BJ (cell line): ENCODE measurements at regions not wholly inside any gene's neighbourhood (a gene's known extent, or its start where the extent isn't known, plus 50 kb on each side); places are given as distances from the start of the nearest gene placed in this dataset.
"Not testable (repeated sequence)": the region's sequence is repeated elsewhere in the genome, so short reads cannot be mapped to it uniquely, and the experiment has no call there.

Experiments used
- CTCF ChIA-PET: fragments of 350-600 bp; formaldehyde crosslinking; extraction: SDS; loops from one replicate; lab custom pipeline; 2021; ENCODE audit warnings: antibody characterized with exemption, inconsistent platforms; lab: Yijun Ruan, JAX
- POLR2A ChIA-PET: fragments of 300-600 bp; sonication (Branson Sonifier 250); formaldehyde crosslinking; extraction: SDS; loops from one replicate; lab custom pipeline; 2021; ENCODE audit warnings: antibody characterized with exemption; lab: Charles Lee
- DNase-seq: peaks from one replicate; pipeline ENCODE4 v3.0.0-alpha.2; 2011; ENCODE audit warnings: low read depth
- H3K27me3 ChIP-seq: 2 replicates; pipeline ENCODE4 v1.6.0; 2011; ENCODE audit warnings: low read length; ENCODE audit not compliant: control insufficient read depth, insufficient read depth
- H3K36me3 ChIP-seq: 2 replicates; pipeline ENCODE4 v1.5.1; 2011; ENCODE audit warnings: low read length; ENCODE audit not compliant: control insufficient read depth, insufficient read depth
- H3K4me3 ChIP-seq: 2 replicates; pipeline ENCODE4 v1.5.1; 2011; ENCODE audit warnings: low read depth, mild to moderate bottlenecking, control low read depth, low read length
- CTCF ChIP-seq: IDR thresholded peaks from 2 replicates; pipeline ENCODE4 v1.5.1; 2011; ENCODE audit warnings: low read depth, mild to moderate bottlenecking, control low read depth, inconsistent platforms, low read length, moderate library complexity; ENCODE audit not compliant: insufficient read depth

GRCh38 chr5:6076341-6077239 lies 301.8 kb downstream of the MED10 start:
- POLR2A ChIA-PET: no interaction called here
- TF ChIP-seq CTCF: no peak
- CTCF ChIA-PET: no interaction called here
- H3K4me3 ChIP-seq: no peak overlapping the region
- no peak for DNase-seq
- H3K27me3 ChIP-seq: no peaks in the 10 kb centered on the region
- H3K36me3 ChIP-seq: no peaks in the 10 kb centered on the region

- H3K27me3 ChIP-seq, H3K4me3 ChIP-seq, CTCF ChIA-PET, DNase-seq, POLR2A ChIA-PET, H3K36me3 ChIP-seq: not testable (repeated sequence)
Observed at GRCh38 chr5:6072488-6072887, 305.9 kb downstream of the MED10 start.

GRCh38 chr5:6069496-6070185 lies 308.7 kb downstream of the MED10 start:
- no peaks in the 10 kb centered on the region for H3K27me3 ChIP-seq
- no peak for TF ChIP-seq CTCF
- no peaks in the 10 kb centered on the region for H3K36me3 ChIP-seq
- DNase-seq: no peak
- H3K4me3 ChIP-seq: no peak overlapping the region
- ChIA-PET CTCF (interaction anchor here (1.3 kb wide), 1 partner anchor 22 kb away, joined by 3 read pairs; no protein-coding TSS in a partner anchor), POLR2A (no interaction called here)

GRCh38 chr5:6066016-6066415 lies 312.3 kb downstream of the MED10 start:
- Histone ChIP-seq H3K27me3 (no peaks in the 10 kb centered on the region), H3K36me3 (no peaks in the 10 kb centered on the region), H3K4me3 (no peak overlapping the region)
- ChIA-PET CTCF (no interaction called here), POLR2A (no interaction called here)
- TF ChIP-seq CTCF: no peak
- no peak for DNase-seq

GRCh38 chr5:6059137-6059800 lies 319.1 kb downstream of the MED10 start:
- H3K27me3 ChIP-seq: no peaks in the 10 kb centered on the region
- TF ChIP-seq CTCF: no peak
- CTCF ChIA-PET: interaction anchor here (0.6 kb wide), 1 partner anchor 27 kb away, joined by 3 read pairs; no protein-coding TSS in a partner anchor
- POLR2A ChIA-PET: no interaction called here
- no peak for DNase-seq
- no peak overlapping the region for H3K4me3 ChIP-seq
- no peaks in the 10 kb centered on the region for H3K36me3 ChIP-seq
